ENCODE measurements at regions not wholly inside any gene's neighbourhood (a gene's known extent, or its start where the extent isn't known, plus 50 kb on each side); places are given as distances from the start of the nearest gene placed in this dataset.

DNA sequence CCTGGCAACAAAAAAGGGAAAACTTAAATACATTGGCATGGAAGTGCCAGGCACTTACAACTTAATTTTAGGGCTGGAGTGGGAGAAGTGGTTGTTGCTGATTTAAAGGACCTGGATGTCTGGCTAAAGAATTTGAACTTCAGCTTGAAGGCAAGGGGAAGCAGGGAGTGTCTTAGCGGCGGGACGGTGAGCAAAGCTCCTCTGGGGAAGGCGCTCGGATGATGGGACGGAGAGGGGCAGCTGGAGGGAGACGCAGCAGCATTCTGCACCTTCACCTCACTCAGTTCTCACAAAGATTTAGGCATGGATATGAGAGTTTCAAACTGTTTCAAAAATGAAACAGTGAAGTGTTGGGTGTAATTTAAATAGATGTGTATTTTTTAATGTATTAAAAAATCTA lies 967.1 kb downstream of the BRD1 start:
- TF ChIP-seq, protein P1, sequence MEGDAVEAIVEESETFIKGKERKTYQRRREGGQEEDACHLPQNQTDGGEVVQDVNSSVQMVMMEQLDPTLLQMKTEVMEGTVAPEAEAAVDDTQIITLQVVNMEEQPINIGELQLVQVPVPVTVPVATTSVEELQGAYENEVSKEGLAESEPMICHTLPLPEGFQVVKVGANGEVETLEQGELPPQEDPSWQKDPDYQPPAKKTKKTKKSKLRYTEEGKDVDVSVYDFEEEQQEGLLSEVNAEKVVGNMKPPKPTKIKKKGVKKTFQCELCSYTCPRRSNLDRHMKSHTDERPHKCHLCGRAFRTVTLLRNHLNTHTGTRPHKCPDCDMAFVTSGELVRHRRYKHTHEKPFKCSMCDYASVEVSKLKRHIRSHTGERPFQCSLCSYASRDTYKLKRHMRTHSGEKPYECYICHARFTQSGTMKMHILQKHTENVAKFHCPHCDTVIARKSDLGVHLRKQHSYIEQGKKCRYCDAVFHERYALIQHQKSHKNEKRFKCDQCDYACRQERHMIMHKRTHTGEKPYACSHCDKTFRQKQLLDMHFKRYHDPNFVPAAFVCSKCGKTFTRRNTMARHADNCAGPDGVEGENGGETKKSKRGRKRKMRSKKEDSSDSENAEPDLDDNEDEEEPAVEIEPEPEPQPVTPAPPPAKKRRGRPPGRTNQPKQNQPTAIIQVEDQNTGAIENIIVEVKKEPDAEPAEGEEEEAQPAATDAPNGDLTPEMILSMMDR (IDR thresholded peaks at IDR 0.05), result no peak
- TF ChIP-seq POLR2A (IDR thresholded peaks at IDR 0.05), result no peak

All from heart left ventricle (tissue), 13 donors.